ENCODE measurements at regions not wholly inside any gene's neighbourhood (a gene's known extent, or its start where the extent isn't known, plus 50 kb on each side); places are given as distances from the start of the nearest gene placed in this dataset.
"Not testable (repeated sequence)": the region's sequence is repeated elsewhere in the genome, so short reads cannot be mapped to it uniquely, and the experiment has no call there.

GRCh38 chr2:55124682-55125081 is 74.4 kb upstream of the RTN4 start:
- not testable (repeated sequence) for DNase-seq

- no peak for DNase-seq
Observed at GRCh38 chr2:55123851-55124269, 73.6 kb upstream of the RTN4 start.

- peak; percentile 90 for DNase-seq
Observed at GRCh38 chr2:55120634-55121359, 70.5 kb upstream of the RTN4 start.

- DNase-seq: peak; percentile 79
Observed at GRCh38 chr2:55119711-55120487, 69.6 kb upstream of the RTN4 start.

GRCh38 chr2:55118643-55119083 is 68.4 kb upstream of the RTN4 start:
- no peak for DNase-seq

GRCh38 chr2:55116966-55117365 is 66.7 kb upstream of the RTN4 start:
- DNase-seq: no peak

GRCh38 chr2:55116598-55116964 is 66.3 kb upstream of the RTN4 start:
- no peak for DNase-seq

GRCh38 chr2:55115761-55116597 is 65.7 kb upstream of the RTN4 start:
- DNase-seq: no peak

GRCh38 chr2:55114597-55114996 is 64.3 kb upstream of the RTN4 start:
- DNase-seq: no peak

- DNase-seq: no peak
Observed at GRCh38 chr2:55114082-55114481, 63.8 kb upstream of the RTN4 start.

- DNase-seq: peak; percentile 78
Observed at GRCh38 chr2:55112229-55113031, 62.2 kb upstream of the RTN4 start.

- peak; percentile 80 for DNase-seq
Observed at GRCh38 chr2:55111570-55112228, 61.4 kb upstream of the RTN4 start.

- no peak for DNase-seq
Observed at GRCh38 chr2:55111230-55111569, 60.9 kb upstream of the RTN4 start.

- peak; percentile 69 for DNase-seq
Observed at GRCh38 chr2:55109219-55109891, 59.1 kb upstream of the RTN4 start.

GRCh38 chr2:55108456-55109160 is 58.4 kb upstream of the RTN4 start:
- DNase-seq: no peak

GRCh38 chr2:55107436-55107835 is 57.2 kb upstream of the RTN4 start:
- DNase-seq: no peak

- DNase-seq: no peak
Observed at GRCh38 chr2:55106148-55106547, 55.9 kb upstream of the RTN4 start.

- no peak for DNase-seq
Observed at GRCh38 chr2:55105456-55105855, 55.2 kb upstream of the RTN4 start.

- no peak for DNase-seq
Observed at GRCh38 chr2:55103046-55103445, 52.8 kb upstream of the RTN4 start.

GRCh38 chr2:55102056-55102812 is 52.0 kb upstream of the RTN4 start:
- no peak for DNase-seq
